ENCODE measurements at regions not wholly inside any gene's neighbourhood (a gene's known extent, or its start where the extent isn't known, plus 50 kb on each side); places are given as distances from the start of the nearest gene placed in this dataset.
"Not testable (repeated sequence)": the region's sequence is repeated elsewhere in the genome, so short reads cannot be mapped to it uniquely, and the experiment has no call there.

- not testable (repeated sequence) for H3K9me3 ChIP-seq (ENCODE audit: low read length); H3K9ac ChIP-seq (ENCODE audit: low read length); H3K27me3 ChIP-seq (ENCODE audit: low read length); H3K27ac ChIP-seq (ENCODE audit: low read length); H3K9me2 ChIP-seq (replicated peaks; ENCODE audit: insufficient read depth, low read length); H3K36me3 ChIP-seq (ENCODE audit: insufficient read depth, low read length); H3K79me2 ChIP-seq (ENCODE audit: low read length); DNase-seq; H3K4me3 ChIP-seq (ENCODE audit: low read length); H3K4me2 ChIP-seq (ENCODE audit: low read depth, low read length, poor library complexity, severe bottlenecking); H4K20me1 ChIP-seq (ENCODE audit: insufficient read depth, low read depth, low read length); H2AFZ ChIP-seq (ENCODE audit: low read length)
- H3K4me1 ChIP-seq (ENCODE audit: low read length) = peaks cover 12% of the 10 kb centered on the region
These were observed 74.8 kb upstream of the ATP1A1 start for GRCh38 chr1:116298213-116298579.

- Histone ChIP-seq H3K36me3 (ENCODE audit: insufficient read depth, low read length) (no peaks in the 10 kb centered on the region), H3K27ac (ENCODE audit: low read length) (no peak overlapping the region), H3K4me1 (ENCODE audit: low read length) (peaks cover 13% of the 10 kb centered on the region), H3K9me2 (replicated peaks; ENCODE audit: insufficient read depth, low read length) (no peaks in the 10 kb centered on the region), H3K9me3 (ENCODE audit: low read length) (no peaks in the 10 kb centered on the region), H3K4me2 (ENCODE audit: low read depth, low read length, poor library complexity, severe bottlenecking) (no peak overlapping the region), H4K20me1 (ENCODE audit: insufficient read depth, low read depth, low read length) (no peaks in the 10 kb centered on the region), H3K9ac (ENCODE audit: low read length) (no peak overlapping the region), H2AFZ (ENCODE audit: low read length) (no peak overlapping the region), H3K4me3 (ENCODE audit: low read length) (no peak overlapping the region), H3K79me2 (ENCODE audit: low read length) (no peaks in the 10 kb centered on the region), H3K27me3 (ENCODE audit: low read length) (no peaks in the 10 kb centered on the region)
- DNase-seq = no peak
These were observed 74.3 kb upstream of the ATP1A1 start for GRCh38 chr1:116298746-116299145.

GRCh38 chr1:116299248-116299647 is 73.8 kb upstream of the ATP1A1 start:
- H3K9ac ChIP-seq (ENCODE audit: low read length) = no peak overlapping the region
- H3K27ac ChIP-seq (ENCODE audit: low read length) = no peak overlapping the region
- H3K27me3 ChIP-seq (ENCODE audit: low read length) = no peaks in the 10 kb centered on the region
- no peaks in the 10 kb centered on the region for H3K9me2 ChIP-seq (replicated peaks; ENCODE audit: insufficient read depth, low read length)
- DNase-seq = no peak
- H2AFZ ChIP-seq (ENCODE audit: low read length) = peak overlapping the region; percentile 60
- no peak overlapping the region for H3K4me3 ChIP-seq (ENCODE audit: low read length)
- no peaks in the 10 kb centered on the region for H4K20me1 ChIP-seq (ENCODE audit: insufficient read depth, low read depth, low read length)
- no peaks in the 10 kb centered on the region for H3K36me3 ChIP-seq (ENCODE audit: insufficient read depth, low read length)
- no peaks in the 10 kb centered on the region for H3K79me2 ChIP-seq (ENCODE audit: low read length)
- peaks cover 16% of the 10 kb centered on the region for H3K4me1 ChIP-seq (ENCODE audit: low read length)
- no peaks in the 10 kb centered on the region; the same call in 1 of the 2 replicates for H3K9me3 ChIP-seq (ENCODE audit: low read length)
- no peak overlapping the region for H3K4me2 ChIP-seq (ENCODE audit: low read depth, low read length, poor library complexity, severe bottlenecking)

GRCh38 chr1:116302281-116302680 is 70.8 kb upstream of the ATP1A1 start:
- Histone ChIP-seq H4K20me1 (ENCODE audit: insufficient read depth, low read depth, low read length) (no peaks in the 10 kb centered on the region), H3K27ac (ENCODE audit: low read length) (no peak overlapping the region), H3K4me3 (ENCODE audit: low read length) (no peak overlapping the region), H3K9me2 (replicated peaks; ENCODE audit: insufficient read depth, low read length) (no peaks in the 10 kb centered on the region), H3K36me3 (ENCODE audit: insufficient read depth, low read length) (peaks cover 3% of the 10 kb centered on the region; the same call in 1 of the 2 replicates), H3K79me2 (ENCODE audit: low read length) (no peaks in the 10 kb centered on the region), H3K9ac (ENCODE audit: low read length) (no peak overlapping the region), H3K27me3 (ENCODE audit: low read length) (no peaks in the 10 kb centered on the region), H3K4me1 (ENCODE audit: low read length) (peaks cover 31% of the 10 kb centered on the region), H2AFZ (ENCODE audit: low read length) (0 out of 2 replicates have a peak overlapping the region, but pooled peaks have one; percentile 16), H3K4me2 (ENCODE audit: low read depth, low read length, poor library complexity, severe bottlenecking) (no peak overlapping the region), H3K9me3 (ENCODE audit: low read length) (peaks cover 5% of the 10 kb centered on the region; the same call in 1 of the 2 replicates)
- DNase-seq = no peak

- Histone ChIP-seq H3K4me1 (ENCODE audit: low read length) (peaks cover 37% of the 10 kb centered on the region), H3K4me2 (ENCODE audit: low read depth, low read length, poor library complexity, severe bottlenecking) (peak overlapping the region; percentile 61), H3K4me3 (ENCODE audit: low read length) (peak overlapping the region; percentile 33; the same call in 1 of the 2 replicates), H3K36me3 (ENCODE audit: insufficient read depth, low read length) (peaks cover 3% of the 10 kb centered on the region; the same call in 1 of the 2 replicates), H3K9ac (ENCODE audit: low read length) (no peak overlapping the region), H3K27ac (ENCODE audit: low read length) (no peak overlapping the region), H3K9me2 (replicated peaks; ENCODE audit: insufficient read depth, low read length) (no peaks in the 10 kb centered on the region), H2AFZ (ENCODE audit: low read length) (peak overlapping the region; percentile 89), H3K27me3 (ENCODE audit: low read length) (no peaks in the 10 kb centered on the region), H3K9me3 (ENCODE audit: low read length) (peaks cover 5% of the 10 kb centered on the region; the same call in 1 of the 2 replicates), H4K20me1 (ENCODE audit: insufficient read depth, low read depth, low read length) (no peaks in the 10 kb centered on the region), H3K79me2 (ENCODE audit: low read length) (no peaks in the 10 kb centered on the region)
- DNase-seq = no peak
These were observed 66.9 kb upstream of the ATP1A1 start for GRCh38 chr1:116306102-116306501.

GRCh38 chr1:116306840-116307442 is 66.1 kb upstream of the ATP1A1 start:
- Histone ChIP-seq H2AFZ (ENCODE audit: low read length) (peak overlapping the region; percentile 39; the same call in 1 of the 2 replicates), H3K4me3 (ENCODE audit: low read length) (no peak overlapping the region), H3K9me3 (ENCODE audit: low read length) (peaks cover 5% of the 10 kb centered on the region; the same call in 1 of the 2 replicates), H3K27me3 (ENCODE audit: low read length) (no peaks in the 10 kb centered on the region), H4K20me1 (ENCODE audit: insufficient read depth, low read depth, low read length) (no peaks in the 10 kb centered on the region), H3K4me1 (ENCODE audit: low read length) (peaks cover 39% of the 10 kb centered on the region), H3K36me3 (ENCODE audit: insufficient read depth, low read length) (peaks cover 3% of the 10 kb centered on the region; the same call in 1 of the 2 replicates), H3K4me2 (ENCODE audit: low read depth, low read length, poor library complexity, severe bottlenecking) (no peak overlapping the region), H3K9me2 (replicated peaks; ENCODE audit: insufficient read depth, low read length) (no peaks in the 10 kb centered on the region), H3K9ac (ENCODE audit: low read length) (no peak overlapping the region), H3K27ac (ENCODE audit: low read length) (no peak overlapping the region), H3K79me2 (ENCODE audit: low read length) (no peaks in the 10 kb centered on the region)
- no peak for DNase-seq

- H3K4me1 ChIP-seq (ENCODE audit: low read length) = peaks cover 49% of the 10 kb centered on the region
- H3K4me2 ChIP-seq (ENCODE audit: low read depth, low read length, poor library complexity, severe bottlenecking) = no peak overlapping the region
- H4K20me1 ChIP-seq (ENCODE audit: insufficient read depth, low read depth, low read length) = no peaks in the 10 kb centered on the region
These were observed 64.8 kb upstream of the ATP1A1 start for GRCh38 chr1:116308276-116308675.

GRCh38 chr1:116309090-116309870 is 63.8 kb upstream of the ATP1A1 start:
- H3K9me2 ChIP-seq (replicated peaks; ENCODE audit: insufficient read depth, low read length) = no peaks in the 10 kb centered on the region
- H3K79me2 ChIP-seq (ENCODE audit: low read length) = no peaks in the 10 kb centered on the region
- H3K9ac ChIP-seq (ENCODE audit: low read length) = no peak overlapping the region
- H3K27ac ChIP-seq (ENCODE audit: low read length) = no peak overlapping the region
- H3K27me3 ChIP-seq (ENCODE audit: low read length) = no peaks in the 10 kb centered on the region
- H3K4me3 ChIP-seq (ENCODE audit: low read length) = no peak overlapping the region
- H3K4me2 ChIP-seq (ENCODE audit: low read depth, low read length, poor library complexity, severe bottlenecking) = no peak overlapping the region
- peaks cover 5% of the 10 kb centered on the region; the same call in 1 of the 2 replicates for H3K9me3 ChIP-seq (ENCODE audit: low read length)
- no peak for DNase-seq
- no peaks in the 10 kb centered on the region for H4K20me1 ChIP-seq (ENCODE audit: insufficient read depth, low read depth, low read length)
- peaks cover 3% of the 10 kb centered on the region; the same call in 1 of the 2 replicates for H3K36me3 ChIP-seq (ENCODE audit: insufficient read depth, low read length)
- H2AFZ ChIP-seq (ENCODE audit: low read length) = no peak overlapping the region
- peaks cover 41% of the 10 kb centered on the region for H3K4me1 ChIP-seq (ENCODE audit: low read length)

More at GRCh38 chr1:116308276-116308675, 64.8 kb upstream of the ATP1A1 start:
- no peak for DNase-seq
- H3K9me3 ChIP-seq (ENCODE audit: low read length) = peaks cover 5% of the 10 kb centered on the region; the same call in 1 of the 2 replicates
- no peaks in the 10 kb centered on the region for H3K9me2 ChIP-seq (replicated peaks; ENCODE audit: insufficient read depth, low read length)
- no peaks in the 10 kb centered on the region for H3K27me3 ChIP-seq (ENCODE audit: low read length)
- H3K79me2 ChIP-seq (ENCODE audit: low read length) = no peaks in the 10 kb centered on the region
- H2AFZ ChIP-seq (ENCODE audit: low read length) = no peak overlapping the region
- H3K9ac ChIP-seq (ENCODE audit: low read length) = no peak overlapping the region
- H3K36me3 ChIP-seq (ENCODE audit: insufficient read depth, low read length) = peaks cover 3% of the 10 kb centered on the region; the same call in 1 of the 2 replicates
- H3K4me3 ChIP-seq (ENCODE audit: low read length) = no peak overlapping the region
- H3K27ac ChIP-seq (ENCODE audit: low read length) = no peak overlapping the region

Data from Karpas-422 (cell line).